Naive thymus-derived CD4-positive, alpha-beta T cell (primary cell): ENCODE measurements at regions not wholly inside any gene's neighbourhood (a gene's known extent, or its start where the extent isn't known, plus 50 kb on each side); places are given as distances from the start of the nearest gene placed in this dataset.

ENCODE experiments used
- ATAC-seq: fragments of 150-1000 bp; cut with Tn5 transposase; 2 replicates; pipeline ENCODE4 v1.10.0; 2021; ENCODE audit warnings: mild to moderate bottlenecking, moderate library complexity
- CTCF ChIA-PET: fragments of 350-600 bp; sonication (Branson Sonifier 250); formaldehyde crosslinking; loops from one replicate; lab custom pipeline; 2021; ENCODE audit warnings: antibody characterized with exemption; lab: Charles Lee
- POLR2A ChIA-PET: fragments of 350-600 bp; sonication (Branson Sonifier 250); formaldehyde crosslinking; loops from one replicate; lab custom pipeline; 2021; ENCODE audit warnings: antibody characterized with exemption, inconsistent platforms; lab: Charles Lee
- DNase-seq, 9 donors: peaks; one replicate each; pipeline versions ENCODE4 v3.0.0 to v3.0.0-alpha.2; 2020 to 2022; ENCODE audit warnings: mixed read lengths in 1 of 9
- H3K27ac ChIP-seq: one replicate; pipeline ENCODE4 v1.7.0; 2013; ENCODE audit warnings: mild to moderate bottlenecking, low read depth, low read length, moderate library complexity
- H3K27me3 ChIP-seq, 2 donors: one replicate each; pipeline ENCODE4 v1.7.0; 2013; ENCODE audit warnings: low read length in 2 of 2, mild to moderate bottlenecking in 2 of 2, moderate library complexity in 2 of 2; ENCODE audit not compliant: control insufficient read depth in 2 of 2, insufficient read depth in 2 of 2
- H3K36me3 ChIP-seq, 3 experiments: 1 replicate in 2 of 3; 2 replicates in 1 of 3; pipeline ENCODE4 v1.7.0; 2013; ENCODE audit warnings: low read length in 3 of 3, mild to moderate bottlenecking in 3 of 3, moderate library complexity in 1 of 3; ENCODE audit not compliant: insufficient read depth in 3 of 3, control insufficient read depth in 2 of 3
- H3K4me1 ChIP-seq, 2 donors: one replicate each; pipeline ENCODE4 v1.7.0; 2013; ENCODE audit warnings: low read length in 2 of 2, mild to moderate bottlenecking in 2 of 2, moderate library complexity in 1 of 2; ENCODE audit not compliant: control insufficient read depth in 2 of 2, insufficient read depth in 2 of 2
- H3K4me3 ChIP-seq: 2 replicates; pipeline ENCODE4 v1.7.0; 2013; ENCODE audit warnings: mild to moderate bottlenecking, low read length
- H3K9me3 ChIP-seq, 3 experiments: 1 replicate in 2 of 3; 2 replicates in 1 of 3; pipeline ENCODE4 v1.7.0; 2013; ENCODE audit warnings: low read length in 3 of 3; ENCODE audit not compliant: control insufficient read depth in 2 of 3
- H3K27ac Mint-ChIP-seq, 9 donors: one replicate each; pipeline ENCODE4 v1.8.0; 2020 to 2022; ENCODE audit warnings: mixed read lengths in 9 of 9, mild to moderate bottlenecking in 8 of 9, moderate library complexity in 5 of 9, inconsistent platforms in 2 of 9
- H3K27me3 Mint-ChIP-seq, 5 donors: one replicate each; pipeline ENCODE4 v1.8.0; 2021 to 2022; ENCODE audit warnings: mixed read lengths in 5 of 5, mild to moderate bottlenecking in 1 of 5
- H3K36me3 Mint-ChIP-seq, 5 donors: one replicate each; pipeline ENCODE4 v1.8.0; 2020 to 2022; ENCODE audit warnings: mixed read lengths in 5 of 5, mild to moderate bottlenecking in 3 of 5, inconsistent platforms in 1 of 5
- H3K4me1 Mint-ChIP-seq, 7 donors: one replicate each; pipeline ENCODE4 v1.8.0; 2020 to 2022; ENCODE audit warnings: mixed read lengths in 7 of 7, mild to moderate bottlenecking in 3 of 7, inconsistent platforms in 1 of 7
- H3K4me3 Mint-ChIP-seq, 10 donors: one replicate each; pipeline ENCODE4 v1.8.0; 2020 to 2022; ENCODE audit warnings: mild to moderate bottlenecking in 10 of 10, mixed read lengths in 10 of 10, moderate library complexity in 6 of 10, inconsistent platforms in 2 of 10
- H3K9me3 Mint-ChIP-seq, 11 donors: one replicate each; pipeline ENCODE4 v1.8.0; 2020 to 2022; ENCODE audit warnings: mixed read lengths in 11 of 11, mild to moderate bottlenecking in 4 of 11, inconsistent platforms in 1 of 11, moderate library complexity in 1 of 11
- intact Hi-C, 2 donors: fragments of 100-400 bp; cut with micrococcal nuclease; formaldehyde crosslinking; loops; one replicate each; pipeline ENCODE4 v1.15.1; 2023

DNA sequence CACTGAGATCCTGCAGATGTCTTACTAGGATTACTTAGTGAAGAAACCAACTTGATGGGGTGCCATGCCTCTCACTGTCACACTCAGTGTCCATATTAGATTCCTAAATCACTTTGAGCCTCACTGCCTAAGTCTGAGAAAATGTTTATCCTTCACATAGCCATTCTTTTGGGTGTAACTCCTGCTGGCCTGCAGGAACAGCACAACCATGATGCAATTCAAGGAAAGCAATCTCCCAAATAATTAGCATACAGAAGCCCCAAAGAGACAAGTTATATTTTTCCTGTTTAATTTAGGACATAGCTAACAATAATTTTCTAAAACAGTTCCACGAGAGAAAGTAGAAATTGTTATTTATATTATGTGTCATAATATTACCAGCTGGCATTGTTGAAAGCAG, 655.5 kb downstream of the KCNA4 start:
- no peak for ATAC-seq
- Histone ChIP-seq H3K4me1 (no peaks in the 10 kb centered on the region), H3K27me3 (no peaks in the 10 kb centered on the region), H3K9me3 (no peaks in the 10 kb centered on the region), H3K27ac (no peak overlapping the region), H3K36me3 (no peaks in the 10 kb centered on the region), H3K4me3 (no peak overlapping the region)
- peaks cover 0 to 9% (median 6%) of the 10 kb centered on the region in 11 donors for H3K9me3 Mint-ChIP-seq
- DNase-seq: no peak
- CTCF ChIA-PET: no interaction called here
- intact Hi-C loops: no loop called here
- POLR2A ChIA-PET: no interaction called here
- no peak overlapping the region for H3K4me3 Mint-ChIP-seq
- no peak overlapping the region for H3K27ac Mint-ChIP-seq
- no peaks in the 10 kb centered on the region for H3K4me1 Mint-ChIP-seq
- H3K36me3 Mint-ChIP-seq: no peaks in the 10 kb centered on the region
- H3K27me3 Mint-ChIP-seq: no peaks in the 10 kb centered on the region

DNA sequence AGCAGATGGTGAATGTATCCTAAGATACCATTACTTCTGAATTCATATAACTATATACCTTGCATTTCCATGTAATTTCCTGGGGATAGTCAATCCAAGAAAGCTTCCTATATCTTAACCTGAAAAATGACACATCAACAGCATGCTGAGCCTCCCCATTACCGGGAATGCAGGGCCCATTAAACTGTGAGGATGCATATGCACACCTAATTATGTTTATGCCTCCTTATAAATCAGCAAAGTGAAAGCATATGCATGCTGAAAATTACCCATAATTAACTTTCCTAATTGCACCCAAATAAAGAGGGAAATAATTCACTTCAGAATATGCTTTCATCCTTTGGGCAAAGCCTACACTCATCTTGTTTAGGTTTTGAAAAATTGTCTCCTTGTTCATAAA, 663.0 kb downstream of the KCNA4 start:
- Histone ChIP-seq H3K27ac (no peak overlapping the region), H3K9me3 (no peaks in the 10 kb centered on the region), H3K36me3 (no peaks in the 10 kb centered on the region), H3K27me3 (no peaks in the 10 kb centered on the region), H3K4me3 (no peak overlapping the region), H3K4me1 (no peaks in the 10 kb centered on the region)
- Mint-ChIP-seq H3K36me3 (no peaks in the 10 kb centered on the region), H3K9me3 (peaks cover 0 to 18% (median 5%) of the 10 kb centered on the region in 11 donors), H3K4me1 (no peaks in the 10 kb centered on the region), H3K4me3 (no peak overlapping the region), H3K27ac (no peak overlapping the region), H3K27me3 (no peaks in the 10 kb centered on the region)
- intact Hi-C loops: no loop called here
- no peak for ATAC-seq
- no peak for DNase-seq
- POLR2A ChIA-PET: no interaction called here
- CTCF ChIA-PET: no interaction called here

DNA sequence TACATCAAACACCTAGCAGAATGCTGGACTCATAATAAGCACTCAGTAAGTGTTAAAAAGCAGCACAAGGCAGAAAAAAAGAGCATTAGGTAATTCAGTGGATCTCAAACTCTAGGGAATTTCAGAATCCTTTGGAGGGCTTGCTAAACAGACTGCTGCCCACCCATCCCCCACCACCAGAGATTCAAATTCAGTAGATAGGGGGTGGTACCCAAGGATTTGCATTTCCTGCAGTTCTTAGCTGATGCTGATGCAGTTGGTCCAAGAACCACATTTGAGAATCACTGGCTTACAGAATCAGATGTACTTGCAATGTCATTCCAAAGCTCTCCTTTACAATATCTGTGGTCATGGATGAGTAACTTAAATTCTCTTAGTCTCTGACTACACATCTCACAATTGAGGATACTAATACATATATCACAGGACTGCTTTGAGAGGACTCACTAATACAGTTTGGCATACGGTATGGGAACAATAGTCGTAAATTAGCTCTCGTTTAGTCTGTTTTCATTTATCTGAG, 664.5 kb downstream of the KCNA4 start:
- POLR2A ChIA-PET: no interaction called here
- H3K27ac Mint-ChIP-seq: no peak overlapping the region
- Histone ChIP-seq H3K36me3 (no peaks in the 10 kb centered on the region), H3K27ac (no peak overlapping the region), H3K4me3 (no peak overlapping the region), H3K4me1 (no peaks in the 10 kb centered on the region), H3K9me3 (no peaks in the 10 kb centered on the region), H3K27me3 (no peaks in the 10 kb centered on the region)
- DNase-seq: no peak
- H3K9me3 Mint-ChIP-seq: peaks cover 0 to 18% (median 4%) of the 10 kb centered on the region in 11 donors
- no peaks in the 10 kb centered on the region for H3K4me1 Mint-ChIP-seq
- intact Hi-C loops: no loop called here
- H3K27me3 Mint-ChIP-seq: no peaks in the 10 kb centered on the region
- no peak overlapping the region for H3K4me3 Mint-ChIP-seq
- CTCF ChIA-PET: no interaction called here
- H3K36me3 Mint-ChIP-seq: no peaks in the 10 kb centered on the region
- no peak for ATAC-seq

- H3K27me3 ChIP-seq: no peaks in the 10 kb centered on the region
- H3K4me1 Mint-ChIP-seq: no peaks in the 10 kb centered on the region
- H3K4me1 ChIP-seq: no peaks in the 10 kb centered on the region
- no peaks in the 10 kb centered on the region for H3K36me3 ChIP-seq
- peaks cover 0 to 18% (median 4%) of the 10 kb centered on the region in 11 donors for H3K9me3 Mint-ChIP-seq
- H3K27me3 Mint-ChIP-seq: no peaks in the 10 kb centered on the region
- H3K36me3 Mint-ChIP-seq: no peaks in the 10 kb centered on the region
- no peak overlapping the region for H3K27ac ChIP-seq
- no peak overlapping the region for H3K27ac Mint-ChIP-seq
- H3K4me3 Mint-ChIP-seq: no peak overlapping the region
- no peak overlapping the region for H3K4me3 ChIP-seq
- DNase-seq (no peak), ATAC-seq (no peak)
- intact Hi-C loops: no loop called here
- ChIA-PET CTCF (no interaction called here), POLR2A (no interaction called here)
- H3K9me3 ChIP-seq: no peaks in the 10 kb centered on the region
Observed at GRCh38 chr11:29351301-29351873, 665.4 kb downstream of the KCNA4 start.

DNA sequence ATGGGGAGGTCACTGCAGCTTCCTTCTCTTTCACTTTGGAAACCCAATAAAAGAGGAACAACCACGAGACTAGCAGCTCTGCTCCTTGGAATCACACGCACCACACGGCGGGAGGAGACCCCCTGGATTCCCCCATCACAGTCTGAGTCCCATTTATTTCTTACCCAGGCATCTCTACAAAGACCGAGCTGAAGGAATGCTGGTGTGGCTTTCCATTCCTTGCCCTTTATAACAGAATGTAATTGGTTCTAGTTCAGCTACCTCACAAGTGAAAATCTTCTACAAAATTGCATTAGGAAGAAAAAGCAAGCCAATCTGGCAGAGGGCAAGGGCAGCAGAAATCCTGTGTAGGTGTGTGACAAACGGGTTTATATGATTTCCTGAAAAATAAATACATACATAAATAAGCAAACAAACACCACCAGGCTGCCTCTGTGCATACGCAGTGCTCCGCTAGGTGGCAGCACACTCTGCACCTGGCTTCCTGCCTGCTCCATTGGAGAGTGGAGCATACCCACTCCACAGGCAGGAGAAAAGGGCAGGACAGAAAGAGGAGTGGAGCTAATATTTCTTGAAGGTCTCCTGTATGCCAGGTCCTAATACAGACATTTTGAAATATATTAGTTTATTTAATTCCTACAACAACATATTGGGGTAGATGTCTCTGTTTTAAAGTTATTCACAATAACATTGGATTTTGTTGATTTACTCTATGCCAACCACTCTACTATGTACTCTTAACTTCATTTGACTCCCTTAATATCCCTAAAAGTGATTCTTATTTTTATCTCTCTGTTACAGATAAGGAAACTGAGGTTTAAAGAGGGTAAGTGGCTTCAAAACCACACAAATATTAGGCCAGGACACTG, 673.1 kb downstream of the KCNA4 start:
- DNase-seq (peak in 2 of 9 donors; percentile 5 to 27), ATAC-seq (no peak)
- H3K4me3 ChIP-seq: no peak overlapping the region
- Mint-ChIP-seq H3K9me3 (peaks cover 0 to 10% (median 2%) of the 10 kb centered on the region in 11 donors), H3K4me3 (no peak overlapping the region), H3K36me3 (peaks cover 0 to 4% (median 0%) of the 10 kb centered on the region in 5 donors), H3K4me1 (no peaks in the 10 kb centered on the region), H3K27me3 (no peaks in the 10 kb centered on the region), H3K27ac (no peak overlapping the region)
- no peaks in the 10 kb centered on the region for H3K27me3 ChIP-seq
- intact Hi-C loops: loop anchor here in 1 of 2 donors (5.0 kb wide), 1 partner anchor 1574 kb away; no protein-coding TSS in a partner anchor
- no peaks in the 10 kb centered on the region for H3K4me1 ChIP-seq
- POLR2A ChIA-PET: no interaction called here
- no peaks in the 10 kb centered on the region for H3K9me3 ChIP-seq
- H3K27ac ChIP-seq: no peak overlapping the region
- H3K36me3 ChIP-seq: no peaks in the 10 kb centered on the region
- CTCF ChIA-PET: no interaction called here

GRCh38 chr11:29336727-29337575, 679.9 kb downstream of the KCNA4 start:
- H3K9me3 ChIP-seq: no peaks in the 10 kb centered on the region
- peaks cover 0 to 23% (median 4%) of the 10 kb centered on the region in 11 donors for H3K9me3 Mint-ChIP-seq
- no peaks in the 10 kb centered on the region for H3K4me1 ChIP-seq
- H3K4me1 Mint-ChIP-seq: no peaks in the 10 kb centered on the region
- ATAC-seq (no peak), DNase-seq (no peak)
- no peak overlapping the region for H3K4me3 Mint-ChIP-seq
- intact Hi-C loops: loop anchor here in 1 of 2 donors (10.0 kb wide), 1 partner anchor 1642 kb away; no protein-coding TSS in a partner anchor
- no peaks in the 10 kb centered on the region for H3K27me3 ChIP-seq
- H3K27me3 Mint-ChIP-seq: no peaks in the 10 kb centered on the region
- no peak overlapping the region for H3K27ac ChIP-seq
- ChIA-PET POLR2A (no interaction called here), CTCF (no interaction called here)
- peaks cover 0 to 4% (median 0%) of the 10 kb centered on the region in 5 donors for H3K36me3 Mint-ChIP-seq
- no peaks in the 10 kb centered on the region for H3K36me3 ChIP-seq
- H3K4me3 ChIP-seq: no peak overlapping the region
- no peak overlapping the region for H3K27ac Mint-ChIP-seq
